GM18868 (cell line): ENCODE measurements at regions not wholly inside any gene's neighbourhood (a gene's known extent, or its start where the extent isn't known, plus 50 kb on each side); places are given as distances from the start of the nearest gene placed in this dataset.
"Not testable (repeated sequence)": the region's sequence is repeated elsewhere in the genome, so short reads cannot be mapped to it uniquely, and the experiment has no call there.

ENCODE experiments used
- ATAC-seq: cut with Tn5 transposase; IDR thresholded peaks from one replicate; pipeline ENCODE4 v1.9.1; 2021; ENCODE audit warnings: mild to moderate bottlenecking, moderate library complexity; ENCODE audit not compliant: unreplicated experiment

DNA sequence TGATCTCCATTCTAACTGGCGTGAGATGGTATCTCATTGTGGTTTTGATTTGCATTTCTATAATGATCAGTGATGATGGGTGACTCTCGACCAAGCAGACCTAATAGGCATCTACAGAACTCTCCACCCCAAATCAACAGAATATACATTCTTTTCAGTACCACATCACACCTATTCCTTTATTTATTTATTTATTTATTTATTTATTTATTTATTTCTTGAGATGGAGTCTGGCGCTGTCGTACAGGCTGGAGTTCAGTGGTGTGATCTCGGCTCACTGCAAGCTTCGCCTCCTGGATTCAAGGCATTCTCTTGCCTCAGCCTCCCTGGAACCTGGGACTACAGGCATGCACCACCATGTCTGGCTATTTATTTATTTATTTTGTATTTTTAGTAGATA is 496.3 kb downstream of the TENT5A start:
- ATAC-seq = not testable (repeated sequence)

GRCh38 chr6:81253821-81254220 is 498.7 kb downstream of the TENT5A start:
- ATAC-seq = no peak

GRCh38 chr6:81252231-81252630 is 500.2 kb downstream of the TENT5A start:
- ATAC-seq = no peak

DNA sequence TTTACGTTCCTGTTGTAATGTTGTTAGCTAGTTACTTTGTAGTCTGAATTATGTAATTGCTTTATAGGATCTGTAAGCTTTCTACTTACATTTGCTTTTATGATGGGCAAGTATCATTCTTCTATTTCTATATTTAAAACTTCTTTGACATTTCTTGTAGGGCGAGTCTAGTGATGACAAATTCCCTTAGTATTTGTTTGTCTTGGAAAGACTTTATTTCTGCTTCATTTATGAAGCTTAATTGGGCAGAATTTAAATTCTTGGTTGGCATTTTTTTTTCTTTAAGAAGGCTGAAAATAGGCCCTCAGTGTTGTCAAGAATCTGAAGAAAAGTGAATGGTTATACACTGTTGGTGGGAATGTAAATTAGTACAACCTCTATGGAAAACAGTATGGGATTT is 506.3 kb downstream of the TENT5A start:
- no peak for ATAC-seq

DNA sequence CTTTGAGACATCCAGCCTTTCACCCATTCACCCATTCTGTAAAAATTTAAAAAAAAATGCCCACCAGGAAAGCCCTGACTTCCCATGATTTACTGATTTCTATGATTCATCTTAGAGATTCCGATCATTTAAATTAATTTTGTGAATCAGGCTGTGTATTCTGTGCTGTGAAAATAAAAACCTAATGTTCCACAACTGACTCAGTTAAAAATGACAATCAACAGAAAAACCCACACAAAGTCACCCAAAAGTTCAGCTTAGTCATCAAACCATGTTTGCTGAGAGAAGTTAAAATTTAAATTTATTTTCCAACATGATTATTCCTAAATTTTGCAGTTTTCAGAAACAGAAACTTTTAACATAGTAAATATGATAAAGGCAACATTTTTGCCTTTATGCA is 509.9 kb downstream of the TENT5A start:
- no peak for ATAC-seq

- no peak for ATAC-seq
Measured at GRCh38 chr6:81241126-81242041, 511.1 kb downstream of the TENT5A start.

DNA sequence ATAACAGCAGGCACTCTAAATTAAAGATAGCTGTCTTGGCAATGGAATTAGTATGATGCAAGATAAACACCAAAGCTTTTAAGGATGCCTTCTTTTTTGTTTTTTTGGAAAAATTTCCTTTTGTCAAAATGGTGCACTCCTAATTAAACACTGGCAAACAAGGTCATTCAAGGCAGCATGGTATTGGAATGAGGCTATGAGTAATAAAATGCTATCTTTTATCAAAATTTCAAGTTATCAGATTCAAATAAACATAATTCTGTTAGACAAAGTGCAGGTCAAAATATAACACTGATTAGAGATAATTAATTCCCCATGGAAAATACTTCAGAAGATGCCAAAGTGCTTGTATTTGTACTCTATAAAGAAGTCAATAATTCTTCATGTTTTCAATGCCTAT is 514.1 kb downstream of the TENT5A start:
- ATAC-seq = no peak

DNA sequence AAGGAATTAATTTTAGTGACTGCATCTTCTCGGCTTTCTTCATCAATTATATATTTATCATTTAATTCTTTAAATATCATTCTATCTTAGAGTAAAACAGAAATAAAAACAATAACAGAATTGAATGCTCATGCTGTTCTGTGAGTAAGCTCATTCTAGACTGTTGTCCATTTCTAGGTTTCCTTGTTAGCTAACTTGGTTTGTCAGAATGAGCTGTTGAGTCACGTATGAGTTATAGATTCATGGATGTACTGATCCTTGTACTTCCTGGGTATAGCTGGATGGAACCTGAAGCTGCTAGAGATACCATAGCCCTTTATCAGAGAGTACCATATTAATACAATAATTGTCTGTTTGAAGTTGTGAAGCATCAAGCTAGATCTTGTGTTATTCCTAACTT is 515.3 kb downstream of the TENT5A start:
- ATAC-seq = no peak

- no peak for ATAC-seq
Measured at GRCh38 chr6:81235512-81235911, 517.0 kb downstream of the TENT5A start.

GRCh38 chr6:81233990-81234389 is 518.5 kb downstream of the TENT5A start:
- no peak for ATAC-seq

DNA sequence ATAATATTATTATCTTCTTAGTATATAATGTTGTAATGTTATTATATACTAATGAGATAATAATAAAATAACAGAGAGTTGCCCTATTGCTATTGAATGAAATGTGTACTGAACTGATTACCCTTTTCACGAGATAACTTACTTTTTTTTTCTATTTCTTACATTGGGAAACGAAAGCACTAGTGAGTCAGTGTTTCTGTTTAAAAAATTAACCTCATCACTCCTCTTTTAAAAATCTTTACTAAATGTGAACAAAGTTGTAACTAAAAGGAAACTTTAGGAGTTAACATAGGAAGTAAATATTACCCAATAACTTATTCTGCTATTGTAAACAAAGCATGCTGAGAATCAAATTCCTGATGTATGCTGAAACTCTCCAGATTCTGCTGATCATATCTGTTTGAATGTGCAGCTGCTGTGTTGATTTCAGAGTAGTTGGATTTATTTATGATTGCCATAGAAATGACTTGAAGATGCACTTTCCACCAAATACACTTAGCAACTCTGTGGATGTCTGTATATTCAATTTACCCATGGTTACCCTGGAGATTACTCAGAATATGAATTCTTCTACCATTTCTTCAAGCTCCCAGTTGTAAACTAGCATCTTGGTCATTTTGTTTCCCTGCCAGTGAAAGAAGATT is 523.4 kb downstream of the TENT5A start:
- no peak for ATAC-seq

DNA sequence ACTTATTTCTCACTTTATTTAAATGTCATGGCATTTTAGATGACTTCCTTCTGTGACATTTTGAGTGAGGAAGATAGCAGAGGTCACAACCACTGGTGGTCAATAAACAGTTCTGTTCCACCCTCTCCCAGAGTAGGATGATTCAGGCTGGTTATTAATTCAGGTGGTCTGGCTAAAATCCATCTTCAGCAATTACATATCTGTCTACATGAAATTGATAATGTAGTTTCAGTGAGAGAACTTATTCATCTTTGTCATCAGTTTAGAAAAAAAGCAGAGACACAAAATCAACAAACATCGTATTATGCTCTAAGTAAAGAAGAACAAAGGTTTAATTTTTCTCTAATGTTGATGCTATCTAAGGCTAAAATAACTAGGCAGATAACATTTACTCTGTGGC is 525.5 kb downstream of the TENT5A start:
- ATAC-seq = no peak

GRCh38 chr6:81216668-81217067 is 535.8 kb downstream of the TENT5A start:
- ATAC-seq = no peak

DNA sequence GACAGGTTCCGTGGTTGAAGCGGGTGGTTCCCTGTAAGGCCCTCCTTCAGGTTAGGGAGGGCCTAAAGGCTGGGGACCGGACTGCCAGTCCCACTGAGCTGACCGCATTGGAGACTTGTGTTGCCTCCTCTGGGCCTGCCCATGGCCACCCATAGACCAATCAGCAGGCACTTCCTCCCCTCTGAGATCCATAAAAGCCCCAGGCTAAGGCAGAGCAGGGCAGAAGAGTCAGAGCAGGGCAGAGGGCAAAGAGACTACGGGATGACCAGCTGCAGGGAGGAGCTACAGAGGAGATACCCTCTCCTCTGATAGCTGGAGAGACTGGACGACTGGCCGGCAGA is 537.4 kb downstream of the TENT5A start:
- ATAC-seq = no peak

- ATAC-seq = no peak
Measured at GRCh38 chr6:81214414-81215091, 537.9 kb downstream of the TENT5A start.

GRCh38 chr6:81204731-81205130 is 547.8 kb downstream of the TENT5A start:
- ATAC-seq = no peak

DNA sequence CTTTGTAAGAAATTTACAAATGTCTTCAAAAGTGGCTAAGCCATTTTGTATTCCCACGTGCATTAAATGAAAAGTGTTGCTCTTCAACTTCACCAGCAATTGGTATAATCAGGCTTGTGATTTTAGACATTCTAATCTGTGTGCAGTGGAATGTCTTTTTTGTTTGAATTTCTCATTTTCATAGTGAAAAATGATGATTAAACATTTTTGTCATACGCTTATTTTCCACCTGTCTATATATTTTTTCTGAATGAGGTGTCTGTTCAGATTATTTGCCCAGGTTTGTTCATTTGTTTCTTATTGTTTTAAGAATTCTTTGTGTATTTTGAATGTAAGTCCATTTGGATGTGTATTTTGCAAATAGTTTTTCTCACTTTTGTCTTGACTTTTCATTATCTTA is 558.1 kb downstream of the TENT5A start:
- no peak for ATAC-seq

GRCh38 chr6:81172056-81172740 is 580.3 kb downstream of the TENT5A start:
- no peak for ATAC-seq

- ATAC-seq = no peak
Measured at GRCh38 chr6:81169166-81169565, 583.3 kb downstream of the TENT5A start.

GRCh38 chr6:81166770-81167169 is 585.7 kb downstream of the TENT5A start:
- no peak for ATAC-seq

- ATAC-seq = no peak
Measured at GRCh38 chr6:81158956-81159355, 593.5 kb downstream of the TENT5A start.
